ENCODE measurements at regions not wholly inside any gene's neighbourhood (a gene's known extent, or its start where the extent isn't known, plus 50 kb on each side); places are given as distances from the start of the nearest gene placed in this dataset.

DNA sequence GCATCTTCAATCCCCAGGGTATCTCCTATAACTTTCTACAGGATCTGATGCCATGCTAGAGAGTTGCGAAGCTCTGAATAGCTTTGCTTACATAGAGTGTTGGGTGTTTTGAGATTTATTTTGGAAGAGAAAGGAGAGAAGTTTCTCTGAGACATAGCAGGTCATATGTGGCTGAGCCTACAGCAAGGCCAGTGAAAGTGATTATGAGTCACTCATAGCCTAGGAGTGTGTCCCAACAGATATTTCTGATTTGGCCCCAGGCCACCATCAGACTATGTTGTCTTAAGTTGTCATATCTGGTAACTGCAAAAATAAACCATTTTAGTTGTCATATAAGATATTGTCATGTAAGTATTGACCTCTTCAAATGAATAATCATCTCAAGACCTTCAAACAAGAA lies 132.0 kb upstream of the RAI14 start:
- TF ChIP-seq, protein P1, sequence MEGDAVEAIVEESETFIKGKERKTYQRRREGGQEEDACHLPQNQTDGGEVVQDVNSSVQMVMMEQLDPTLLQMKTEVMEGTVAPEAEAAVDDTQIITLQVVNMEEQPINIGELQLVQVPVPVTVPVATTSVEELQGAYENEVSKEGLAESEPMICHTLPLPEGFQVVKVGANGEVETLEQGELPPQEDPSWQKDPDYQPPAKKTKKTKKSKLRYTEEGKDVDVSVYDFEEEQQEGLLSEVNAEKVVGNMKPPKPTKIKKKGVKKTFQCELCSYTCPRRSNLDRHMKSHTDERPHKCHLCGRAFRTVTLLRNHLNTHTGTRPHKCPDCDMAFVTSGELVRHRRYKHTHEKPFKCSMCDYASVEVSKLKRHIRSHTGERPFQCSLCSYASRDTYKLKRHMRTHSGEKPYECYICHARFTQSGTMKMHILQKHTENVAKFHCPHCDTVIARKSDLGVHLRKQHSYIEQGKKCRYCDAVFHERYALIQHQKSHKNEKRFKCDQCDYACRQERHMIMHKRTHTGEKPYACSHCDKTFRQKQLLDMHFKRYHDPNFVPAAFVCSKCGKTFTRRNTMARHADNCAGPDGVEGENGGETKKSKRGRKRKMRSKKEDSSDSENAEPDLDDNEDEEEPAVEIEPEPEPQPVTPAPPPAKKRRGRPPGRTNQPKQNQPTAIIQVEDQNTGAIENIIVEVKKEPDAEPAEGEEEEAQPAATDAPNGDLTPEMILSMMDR (IDR thresholded peaks at IDR 0.05; ENCODE audit: insufficient read depth, low read length), result no peak
- TF ChIP-seq, protein P2, sequence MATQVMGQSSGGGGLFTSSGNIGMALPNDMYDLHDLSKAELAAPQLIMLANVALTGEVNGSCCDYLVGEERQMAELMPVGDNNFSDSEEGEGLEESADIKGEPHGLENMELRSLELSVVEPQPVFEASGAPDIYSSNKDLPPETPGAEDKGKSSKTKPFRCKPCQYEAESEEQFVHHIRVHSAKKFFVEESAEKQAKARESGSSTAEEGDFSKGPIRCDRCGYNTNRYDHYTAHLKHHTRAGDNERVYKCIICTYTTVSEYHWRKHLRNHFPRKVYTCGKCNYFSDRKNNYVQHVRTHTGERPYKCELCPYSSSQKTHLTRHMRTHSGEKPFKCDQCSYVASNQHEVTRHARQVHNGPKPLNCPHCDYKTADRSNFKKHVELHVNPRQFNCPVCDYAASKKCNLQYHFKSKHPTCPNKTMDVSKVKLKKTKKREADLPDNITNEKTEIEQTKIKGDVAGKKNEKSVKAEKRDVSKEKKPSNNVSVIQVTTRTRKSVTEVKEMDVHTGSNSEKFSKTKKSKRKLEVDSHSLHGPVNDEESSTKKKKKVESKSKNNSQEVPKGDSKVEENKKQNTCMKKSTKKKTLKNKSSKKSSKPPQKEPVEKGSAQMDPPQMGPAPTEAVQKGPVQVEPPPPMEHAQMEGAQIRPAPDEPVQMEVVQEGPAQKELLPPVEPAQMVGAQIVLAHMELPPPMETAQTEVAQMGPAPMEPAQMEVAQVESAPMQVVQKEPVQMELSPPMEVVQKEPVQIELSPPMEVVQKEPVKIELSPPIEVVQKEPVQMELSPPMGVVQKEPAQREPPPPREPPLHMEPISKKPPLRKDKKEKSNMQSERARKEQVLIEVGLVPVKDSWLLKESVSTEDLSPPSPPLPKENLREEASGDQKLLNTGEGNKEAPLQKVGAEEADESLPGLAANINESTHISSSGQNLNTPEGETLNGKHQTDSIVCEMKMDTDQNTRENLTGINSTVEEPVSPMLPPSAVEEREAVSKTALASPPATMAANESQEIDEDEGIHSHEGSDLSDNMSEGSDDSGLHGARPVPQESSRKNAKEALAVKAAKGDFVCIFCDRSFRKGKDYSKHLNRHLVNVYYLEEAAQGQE (IDR thresholded peaks at IDR 0.05; ENCODE audit: insufficient replicate concordance, low read depth), result no peak
- no peak for TF ChIP-seq POLR2AphosphoS5 (IDR thresholded peaks at IDR 0.05; ENCODE audit: low read depth)
- TF ChIP-seq GABPA (IDR thresholded peaks at IDR 0.05; ENCODE audit: low read depth), result no peak

All from HL-60 (cell line).